GM19395 (cell line): ENCODE measurements at regions not wholly inside any gene's neighbourhood (a gene's known extent, or its start where the extent isn't known, plus 50 kb on each side); places are given as distances from the start of the nearest gene placed in this dataset.

ENCODE experiments used
- ATAC-seq: cut with Tn5 transposase; IDR thresholded peaks from one replicate; pipeline ENCODE4 v1.9.1; 2021; ENCODE audit warnings: mild to moderate bottlenecking, moderate library complexity; ENCODE audit not compliant: unreplicated experiment

- no peak for ATAC-seq
Observed at GRCh38 chr6:141346535-141346934, 786.2 kb upstream of the GJE1 start.

DNA sequence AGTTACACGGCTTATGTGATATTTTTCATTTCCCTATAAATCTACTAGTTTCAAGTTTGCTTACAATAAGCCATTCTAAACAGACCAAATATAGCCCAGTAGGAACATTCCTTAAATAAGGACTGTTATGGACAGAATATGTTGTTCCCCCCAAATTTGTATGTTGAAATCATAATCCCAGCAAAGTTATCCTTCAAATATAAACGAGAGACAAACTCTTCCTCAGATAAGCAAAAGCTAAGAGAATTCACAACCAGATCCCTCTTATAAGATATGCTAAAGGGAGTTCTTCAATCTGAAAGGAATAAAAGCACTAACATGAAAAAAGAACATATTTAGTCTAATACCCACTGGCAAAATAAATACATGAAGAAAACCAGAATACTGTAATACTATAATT is 795.5 kb upstream of the GJE1 start:
- no peak for ATAC-seq

GRCh38 chr6:141335477-141336273 is 797.0 kb upstream of the GJE1 start:
- ATAC-seq, result no peak

DNA sequence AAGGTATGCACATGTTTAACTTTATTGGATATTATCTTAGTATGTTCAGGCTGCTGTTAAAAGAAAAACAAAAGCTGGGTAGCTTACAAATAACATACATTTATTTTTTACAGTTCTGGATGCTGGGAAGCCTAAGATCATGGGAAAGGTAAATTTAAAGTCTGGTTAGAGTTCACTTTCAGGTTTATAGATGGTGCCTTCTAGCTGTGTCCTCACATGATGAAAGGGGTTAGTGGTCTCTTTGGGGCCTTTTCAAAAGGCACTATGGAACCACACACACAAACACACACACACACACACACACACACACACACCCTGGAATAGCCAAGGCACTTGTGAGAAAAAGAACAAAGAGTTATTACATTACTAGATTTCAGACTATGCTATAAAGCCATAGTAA is 805.8 kb upstream of the GJE1 start:
- no peak for ATAC-seq

GRCh38 chr6:141326426-141326825 is 806.3 kb upstream of the GJE1 start:
- ATAC-seq, result no peak

DNA sequence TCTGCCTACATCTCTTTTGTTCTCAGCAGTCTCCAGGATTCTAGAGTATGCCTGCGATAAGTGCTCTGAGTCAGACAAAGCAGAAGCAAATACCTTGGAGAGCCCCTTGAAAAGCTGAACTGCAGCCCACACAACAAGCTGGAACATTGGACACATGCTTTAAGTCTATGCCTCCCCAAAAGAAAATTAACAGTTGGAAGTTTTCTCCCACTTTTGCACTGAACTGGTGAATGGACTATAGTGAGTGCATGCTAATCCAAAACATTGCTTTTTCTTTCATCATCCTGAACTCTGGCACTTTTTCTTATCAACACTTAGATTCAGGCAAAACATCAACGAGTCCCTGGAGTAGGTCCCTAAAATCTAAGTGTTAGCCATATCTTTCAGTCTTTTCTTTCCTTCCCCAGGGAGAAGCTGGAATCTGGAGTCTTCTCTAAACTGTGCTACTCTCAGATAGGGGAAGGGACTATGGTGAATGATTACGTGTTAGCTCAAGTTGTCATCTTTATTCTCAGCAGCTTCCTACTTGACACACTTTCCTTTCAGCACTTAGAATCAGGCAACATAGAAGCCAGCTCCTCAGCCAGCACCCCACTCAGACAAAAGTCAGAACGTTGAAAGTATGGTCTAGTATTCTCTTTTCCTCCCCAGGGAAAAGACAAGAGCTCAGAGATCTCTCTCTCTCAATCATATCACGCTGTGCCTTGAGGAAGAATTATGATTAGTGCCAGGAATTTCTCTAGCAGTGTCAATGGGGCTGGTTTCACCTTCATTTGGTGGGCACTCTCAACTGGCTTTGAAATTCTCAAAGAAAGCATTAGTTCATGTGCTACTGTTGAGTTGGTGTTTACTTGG is 811.0 kb upstream of the GJE1 start:
- ATAC-seq, result no peak

GRCh38 chr6:141316236-141316635 is 816.5 kb upstream of the GJE1 start:
- no peak for ATAC-seq

DNA sequence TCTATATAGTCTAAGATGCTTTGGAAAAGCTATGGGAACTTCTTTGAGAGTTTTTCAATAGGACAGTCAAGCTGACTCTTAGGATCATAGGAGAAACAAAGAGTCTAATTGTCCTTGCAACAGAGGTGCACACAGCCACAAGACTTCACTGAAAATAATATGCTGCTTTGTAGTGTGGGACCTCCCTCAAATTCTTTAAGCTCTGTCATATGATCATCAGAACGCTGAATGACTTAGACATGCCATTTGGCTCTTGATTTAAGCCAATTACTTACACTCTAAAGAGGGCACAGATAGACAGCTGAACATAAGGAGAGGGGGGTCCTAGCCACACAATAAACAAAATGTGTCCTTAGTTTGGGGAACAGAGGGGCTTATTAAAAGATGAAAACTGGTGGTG is 818.7 kb upstream of the GJE1 start:
- ATAC-seq, result no peak

GRCh38 chr6:141309295-141309694 is 823.4 kb upstream of the GJE1 start:
- ATAC-seq, result no peak

DNA sequence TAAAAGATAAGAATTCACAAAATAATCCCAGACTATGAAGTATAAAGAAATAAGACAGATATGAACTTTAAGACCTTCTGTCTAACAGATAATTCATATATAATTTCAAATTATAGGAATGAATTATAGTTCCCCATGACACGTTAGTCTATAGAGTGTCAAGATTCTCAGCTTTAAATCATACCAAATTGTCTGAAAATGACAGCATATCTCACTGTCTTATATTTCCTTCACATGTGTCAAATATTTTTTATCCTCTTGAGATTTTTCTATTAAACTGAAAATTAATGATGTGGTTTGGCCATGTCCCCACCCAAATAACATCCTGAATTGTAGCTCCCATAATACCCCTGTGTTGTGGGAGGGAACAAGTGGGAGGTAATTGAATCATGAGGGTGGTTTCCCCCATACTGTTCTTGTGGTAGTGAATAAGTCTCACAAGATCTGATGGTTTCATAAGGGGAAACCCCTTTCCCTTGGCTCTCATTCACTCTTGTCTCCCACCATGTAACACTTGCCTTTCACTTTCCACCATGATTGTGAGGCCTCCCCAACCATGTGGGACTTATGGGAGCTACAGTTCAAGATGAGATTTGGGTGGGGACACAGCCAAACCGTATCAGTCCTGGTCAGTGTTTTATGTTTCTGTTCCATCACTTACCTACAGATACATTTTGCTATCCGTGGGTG is 825.3 kb upstream of the GJE1 start:
- ATAC-seq, result no peak

DNA sequence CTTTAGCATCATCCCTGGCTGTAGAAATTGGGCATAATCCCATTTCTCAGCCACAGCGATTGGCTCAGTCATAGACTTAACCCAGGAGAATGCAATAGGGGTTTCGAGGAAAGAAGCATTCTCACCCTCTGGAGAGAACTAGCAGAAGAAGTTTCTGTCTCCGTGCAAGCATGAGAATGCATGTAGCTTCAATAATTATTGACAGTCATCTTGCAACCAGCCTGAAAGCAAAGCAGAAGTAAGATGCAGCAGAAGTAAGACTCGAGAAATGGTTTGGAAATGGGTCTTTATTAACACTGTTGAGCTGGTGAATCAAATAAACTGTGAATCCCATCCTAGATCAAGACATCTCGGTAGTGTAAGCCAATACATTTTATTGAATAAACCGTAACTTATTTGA is 828.8 kb upstream of the GJE1 start:
- no peak for ATAC-seq

GRCh38 chr6:141301779-141302178 is 830.9 kb upstream of the GJE1 start:
- no peak for ATAC-seq

DNA sequence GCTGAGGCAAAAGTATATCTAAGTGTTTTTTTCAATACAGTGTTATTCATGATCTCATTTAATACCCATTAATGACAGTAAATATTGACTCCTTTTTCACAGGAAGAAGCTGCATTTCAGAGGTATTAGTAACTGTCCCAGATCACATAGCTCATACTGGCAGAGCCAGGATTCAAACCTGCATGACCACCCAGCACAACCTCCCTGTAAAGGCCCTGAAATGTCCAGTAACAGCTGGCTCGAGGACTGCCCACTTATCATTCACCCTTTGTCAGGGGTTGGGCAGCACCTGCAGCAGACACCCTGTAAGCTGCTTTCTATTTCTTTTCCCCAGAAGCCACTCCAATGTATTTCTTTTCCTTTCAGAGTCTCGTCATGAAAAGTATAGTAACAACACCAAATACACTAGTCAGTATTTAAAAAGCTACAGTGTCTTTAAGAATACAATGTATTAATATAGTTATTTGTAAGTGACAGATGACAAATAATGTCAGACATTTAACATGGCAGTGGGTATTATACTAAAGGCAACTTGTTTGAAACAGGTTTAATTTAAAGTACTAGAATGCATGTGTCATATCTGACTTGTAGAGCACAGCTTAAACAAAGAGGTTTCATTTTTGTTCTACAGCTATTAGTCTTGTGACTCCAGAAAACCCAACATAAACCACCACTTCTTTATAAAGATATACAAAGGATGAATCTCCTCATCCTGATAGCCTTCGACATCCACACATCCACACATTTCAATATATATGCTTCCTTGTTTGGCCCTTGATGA is 841.6 kb upstream of the GJE1 start:
- ATAC-seq, result no peak

DNA sequence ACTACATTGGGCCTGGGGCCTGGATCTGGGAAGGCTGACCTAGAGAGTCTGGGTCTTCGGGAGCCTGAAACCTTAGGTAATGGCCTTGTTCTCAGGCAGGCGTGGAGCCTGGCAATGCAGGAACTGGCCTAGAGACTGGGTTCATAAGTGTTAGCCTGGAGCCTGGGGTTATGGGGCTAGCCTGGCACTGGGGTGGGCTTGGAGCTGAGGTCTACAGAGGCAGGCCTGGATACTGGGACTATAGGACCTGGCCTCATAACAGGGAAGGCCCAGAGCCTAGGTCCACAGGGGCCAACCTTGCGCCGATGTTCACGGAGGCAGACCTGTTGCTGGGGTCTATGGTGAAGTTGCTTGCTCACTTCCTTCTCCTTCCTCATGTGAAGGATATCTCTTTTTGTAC is 843.8 kb upstream of the GJE1 start:
- no peak for ATAC-seq

DNA sequence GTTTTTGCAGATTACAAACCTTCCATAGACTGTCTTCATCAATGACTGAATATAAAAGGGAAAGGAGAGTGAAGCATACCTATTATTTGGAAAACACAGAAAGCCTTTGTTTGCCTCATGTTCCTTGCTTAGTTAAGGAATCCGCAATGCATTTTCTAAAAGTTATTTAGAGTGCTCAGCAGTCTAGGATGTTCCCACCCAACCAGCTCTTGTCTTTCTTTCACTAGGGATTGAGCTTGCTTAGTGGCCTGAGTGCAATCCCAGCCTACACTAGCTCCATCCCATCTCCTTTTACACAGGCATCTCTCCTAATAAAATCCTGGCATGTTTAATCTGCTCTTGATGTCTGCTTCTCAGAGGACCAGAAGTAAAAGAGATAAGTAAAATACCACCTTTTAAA is 850.5 kb upstream of the GJE1 start:
- no peak for ATAC-seq

- no peak for ATAC-seq
Observed at GRCh38 chr6:141269684-141270083, 863.0 kb upstream of the GJE1 start.

DNA sequence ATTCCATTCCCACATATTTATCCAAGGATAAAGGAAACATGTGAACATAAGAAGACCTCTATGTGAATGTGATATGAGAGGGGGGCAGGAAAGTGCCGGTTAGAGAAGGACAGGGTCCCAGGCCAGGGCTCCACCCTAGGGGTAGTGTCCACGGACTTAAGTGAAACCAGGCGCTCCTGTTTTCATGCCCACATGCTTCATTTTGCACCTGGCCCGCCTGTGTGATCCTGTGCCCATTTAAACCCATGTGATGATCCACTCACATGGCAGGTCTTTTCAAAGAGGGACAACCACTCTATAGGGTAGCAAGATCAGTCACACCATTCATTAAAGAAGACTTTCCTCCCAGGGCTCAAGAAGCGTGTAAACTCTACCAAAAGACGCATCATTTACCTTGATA is 865.3 kb upstream of the GJE1 start:
- no peak for ATAC-seq

- no peak for ATAC-seq
Observed at GRCh38 chr6:141265756-141266623, 866.7 kb upstream of the GJE1 start.

GRCh38 chr6:141264101-141264500 is 868.6 kb upstream of the GJE1 start:
- no peak for ATAC-seq

DNA sequence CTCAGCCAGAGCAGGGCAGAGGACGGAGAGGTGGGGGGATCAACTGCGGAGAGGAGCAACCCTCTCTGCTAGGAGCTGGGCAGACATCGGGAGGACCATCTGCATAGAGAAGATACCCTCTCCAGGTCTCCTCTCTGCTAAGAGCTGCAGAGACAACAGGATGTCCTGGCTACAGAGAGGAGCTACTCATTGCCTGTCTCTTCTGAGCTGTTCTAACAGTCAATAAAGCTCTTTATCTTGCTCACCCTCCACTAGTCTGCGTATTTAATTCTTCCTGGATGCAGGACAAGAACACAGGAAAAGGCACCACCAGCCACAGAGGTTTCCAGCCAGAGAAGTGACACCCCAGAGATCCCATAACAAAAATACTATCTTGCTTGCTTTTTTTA is 871.1 kb upstream of the GJE1 start:
- ATAC-seq, result no peak
